Nucleus accumbens (tissue), 56 donors: ENCODE measurements at regions not wholly inside any gene's neighbourhood (a gene's known extent, or its start where the extent isn't known, plus 50 kb on each side); places are given as distances from the start of the nearest gene placed in this dataset.
"Not testable (repeated sequence)": the region's sequence is repeated elsewhere in the genome, so short reads cannot be mapped to it uniquely, and the experiment has no call there.

Experiments used
- DNase-seq, 56 donors: peaks; one replicate each; lab custom pipeline; 2025; lab: John Stamatoyannopoulos, UW

DNA sequence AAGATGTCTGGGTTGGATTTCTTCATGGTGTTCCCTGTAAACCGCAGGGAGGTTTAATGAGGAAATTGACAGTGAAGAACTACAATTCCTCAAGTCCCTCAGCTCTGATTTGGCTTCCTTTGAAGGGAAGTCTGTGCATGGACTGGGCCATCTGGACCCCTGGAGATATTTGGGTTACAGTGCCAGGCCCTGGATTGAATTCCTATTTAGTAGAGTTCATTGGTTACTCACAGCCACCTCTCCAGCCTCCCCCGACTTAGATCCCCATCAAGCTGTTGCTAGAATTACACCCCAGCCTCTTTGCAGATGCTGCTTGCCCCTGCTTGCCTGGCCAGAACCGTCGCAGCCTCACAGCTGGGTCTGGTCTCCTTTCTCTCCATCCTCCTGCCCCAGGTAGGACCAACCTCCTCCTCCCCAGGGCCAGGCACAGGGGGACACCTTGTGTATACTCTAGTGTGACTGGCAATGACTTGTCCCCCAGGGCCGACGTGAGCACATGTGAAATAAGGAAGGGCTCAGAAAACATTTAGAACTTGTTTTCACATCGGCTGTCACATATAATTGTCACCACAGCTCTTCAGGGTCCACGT lies 93.2 kb upstream of the LRPAP1 start:
- not testable (repeated sequence) for DNase-seq

DNA sequence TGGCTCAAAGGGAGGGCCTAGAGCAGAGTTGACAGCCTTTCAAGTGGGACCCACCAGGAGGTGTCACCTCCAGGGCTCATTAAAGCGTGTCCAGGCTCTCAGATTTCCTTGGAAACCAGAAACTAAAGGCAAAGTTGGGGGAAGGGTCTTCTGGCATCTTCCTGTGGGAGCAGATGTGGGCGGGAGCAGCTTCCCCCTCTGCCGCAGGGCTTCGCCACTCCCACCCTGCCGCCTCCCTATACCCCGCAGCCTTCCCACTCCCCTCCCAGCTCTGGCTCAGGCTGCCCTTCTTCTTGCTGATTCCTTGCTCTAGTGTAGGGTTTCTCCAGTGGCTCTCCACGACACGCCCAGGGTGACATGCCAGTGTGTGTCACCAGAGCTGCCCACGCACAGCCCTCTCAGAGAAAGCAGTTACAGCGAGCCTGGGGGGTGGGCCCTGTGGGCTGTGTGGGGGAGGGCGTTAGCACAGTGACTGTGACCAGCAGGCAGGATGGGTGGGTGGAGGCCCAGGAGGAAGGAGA lies 91.6 kb upstream of the LRPAP1 start:
- DNase-seq, result peak in 8 of 56 donors; percentile 5 to 55 (median 26)

DNA sequence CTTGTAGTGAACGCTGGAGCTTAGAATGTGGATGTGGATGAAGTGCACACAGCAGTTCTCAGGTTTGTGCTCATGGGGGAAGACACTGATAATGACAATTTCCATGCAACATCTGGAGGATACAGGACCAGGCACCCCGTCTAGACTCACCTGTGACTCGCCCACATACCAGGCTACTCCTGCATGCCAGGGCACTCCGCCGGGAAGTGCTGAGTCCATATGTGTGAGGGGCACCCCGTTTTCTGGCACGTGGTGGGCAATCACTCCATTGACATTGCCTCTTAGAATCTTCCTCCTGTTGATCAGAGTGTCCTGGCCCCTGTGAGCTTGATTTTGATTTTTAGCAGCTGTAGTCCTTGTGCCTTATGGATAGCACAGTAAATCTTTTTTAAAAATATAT lies 90.9 kb upstream of the LRPAP1 start:
- DNase-seq, result no peak

DNA sequence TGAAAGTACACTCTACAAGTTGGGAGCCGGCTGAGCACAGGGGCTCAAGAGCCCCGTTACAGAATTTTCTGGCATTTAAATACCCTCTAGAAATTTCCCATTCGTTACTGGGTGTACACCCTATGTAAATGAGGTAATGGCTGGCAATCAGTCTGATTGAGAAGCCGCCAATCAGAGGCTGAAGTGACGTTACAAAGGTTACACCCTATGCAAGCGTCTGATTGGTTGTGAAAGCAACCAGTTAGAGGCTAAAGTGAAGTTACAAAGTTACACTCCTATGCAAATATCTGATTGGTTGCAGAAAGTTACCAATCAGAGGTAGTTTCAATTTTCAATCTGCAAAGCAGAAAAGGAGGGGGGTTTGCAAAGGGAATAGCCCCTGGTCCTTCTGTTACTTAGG lies 88.1 kb upstream of the LRPAP1 start:
- not testable (repeated sequence) for DNase-seq

DNA sequence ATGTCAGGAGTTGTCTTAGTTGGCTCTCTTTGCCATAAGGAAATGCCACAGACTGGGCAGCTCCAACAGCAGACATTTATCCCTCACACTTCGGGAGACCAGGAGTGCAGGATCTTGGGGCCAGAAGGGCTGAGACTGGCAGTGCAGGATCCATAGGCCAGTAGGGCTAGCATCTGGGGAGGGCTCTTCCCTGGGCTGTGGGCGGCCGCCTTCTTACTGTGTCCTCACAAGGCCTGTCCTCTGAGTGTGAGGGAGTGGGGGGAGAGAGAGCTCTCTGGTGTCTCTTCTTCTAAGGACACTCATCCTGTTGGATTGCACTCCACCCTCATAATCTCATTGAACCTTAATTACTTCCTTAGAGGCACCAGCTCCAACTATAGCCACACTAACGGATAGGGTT lies 87.5 kb upstream of the LRPAP1 start:
- not testable (repeated sequence) for DNase-seq

DNA sequence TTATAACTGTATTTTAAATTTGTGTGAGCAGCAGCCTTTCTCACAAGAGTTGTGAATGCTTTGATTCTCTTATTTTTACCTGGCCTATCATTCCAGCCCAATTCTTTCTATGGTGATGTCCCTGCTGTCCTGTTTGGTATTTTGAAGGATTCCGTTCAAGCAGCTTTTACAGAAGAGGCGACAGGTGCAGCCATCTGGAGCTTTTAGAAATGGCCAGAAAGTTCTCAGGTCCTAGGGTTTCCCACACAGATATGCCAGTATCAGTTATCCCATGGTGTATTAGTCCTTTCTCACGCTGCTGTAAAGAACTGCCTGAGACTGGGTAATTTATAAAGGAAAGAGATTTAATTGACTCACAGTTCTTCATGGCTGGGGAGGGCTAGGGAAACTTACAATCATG lies 86.1 kb upstream of the LRPAP1 start:
- DNase-seq, result not testable (repeated sequence)

DNA sequence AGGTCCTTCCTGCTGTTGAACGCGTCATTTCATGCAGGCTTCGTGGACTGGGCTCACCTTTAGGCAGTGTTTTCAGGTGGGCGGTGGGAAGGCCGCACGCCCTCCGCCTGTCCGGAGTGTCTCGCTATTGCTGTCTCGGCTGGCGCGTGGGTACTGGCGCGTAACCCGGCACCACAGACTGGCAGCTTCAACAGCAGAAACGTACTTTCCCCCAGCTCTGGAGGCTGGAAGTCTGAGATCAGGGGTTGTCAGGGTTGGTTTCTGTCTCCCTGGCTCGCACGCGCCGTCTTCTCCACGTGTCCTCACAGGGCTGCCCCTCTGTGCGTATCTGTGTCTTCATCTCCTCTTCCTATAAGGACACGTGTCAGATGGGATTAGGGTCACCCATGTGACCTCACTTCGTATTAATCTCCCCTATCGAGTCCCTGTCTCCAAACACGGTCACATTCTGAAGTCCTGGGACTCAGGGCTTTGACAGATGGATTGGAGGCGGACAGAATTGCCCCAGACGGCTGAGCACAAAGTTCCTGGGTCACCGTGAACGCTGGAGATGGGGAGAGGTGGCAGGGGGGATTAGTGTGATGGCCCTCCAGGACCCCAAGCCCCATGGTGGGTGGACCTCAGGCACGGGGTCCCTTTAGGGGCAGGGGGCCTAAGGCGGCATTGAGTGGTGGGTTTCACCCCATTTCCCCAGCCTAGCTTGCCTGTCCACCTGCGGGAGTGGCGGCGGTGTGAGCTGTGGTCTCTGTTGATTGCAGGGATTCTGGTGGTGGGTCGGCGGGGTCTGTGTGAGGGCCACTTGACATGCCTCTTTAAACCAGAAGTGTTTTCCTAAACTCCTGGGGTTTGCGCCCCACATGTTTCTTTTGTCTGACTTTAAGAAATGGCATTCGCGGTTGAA lies 83.4 kb upstream of the LRPAP1 start:
- DNase-seq, result no peak

DNA sequence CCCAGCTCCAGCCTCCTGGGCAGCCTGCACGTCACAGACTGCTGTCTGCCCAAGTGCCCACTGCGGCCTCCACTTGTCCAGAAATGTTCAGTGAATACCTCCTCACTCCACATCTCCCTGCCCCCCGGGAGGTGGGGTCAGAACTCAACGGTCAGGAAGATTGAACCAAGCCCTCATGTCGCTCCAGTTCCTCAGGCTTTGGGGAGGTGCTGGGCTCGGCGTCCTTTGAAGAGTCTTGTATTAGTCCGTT lies 82.4 kb upstream of the LRPAP1 start:
- DNase-seq, result no peak

DNA sequence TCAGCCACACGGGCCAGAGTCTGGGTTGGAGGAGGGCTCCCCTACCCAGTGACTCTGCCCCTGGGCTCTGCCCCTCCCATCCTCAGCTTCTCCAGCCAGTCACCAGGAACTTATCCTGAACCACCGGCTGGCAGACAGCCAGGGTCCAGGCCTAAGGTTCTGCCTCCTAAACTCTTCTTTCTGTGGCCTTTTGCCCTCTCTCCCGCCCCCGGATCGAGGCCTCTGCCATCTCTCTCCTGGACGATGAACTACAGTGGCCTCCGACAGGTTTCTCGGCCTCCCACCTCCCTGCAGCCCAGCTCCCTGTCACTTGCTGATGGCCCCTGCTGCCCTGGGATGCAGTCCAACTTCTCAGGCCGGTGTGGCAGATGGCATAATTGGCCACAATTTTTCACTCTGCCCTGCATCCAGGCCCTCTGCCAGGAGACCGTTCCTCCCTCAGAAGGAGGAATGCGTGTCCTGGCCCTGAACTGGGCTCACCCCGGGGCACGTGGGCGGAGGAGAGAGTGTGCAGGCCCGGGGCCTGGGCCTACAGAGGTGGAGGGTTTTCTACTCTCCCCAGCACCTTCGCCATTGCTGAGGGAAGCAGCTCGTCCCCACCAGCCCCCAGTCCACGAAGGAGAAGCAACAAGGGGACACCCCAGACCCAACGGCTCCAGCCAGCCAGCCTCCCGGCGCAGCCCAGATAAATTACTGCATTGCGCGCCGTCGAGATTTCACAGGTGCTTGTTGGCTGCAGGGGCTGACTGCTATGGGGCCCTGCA lies 81.9 kb upstream of the LRPAP1 start:
- peak in 2 of 56 donors; percentile 27 to 34 for DNase-seq

DNA sequence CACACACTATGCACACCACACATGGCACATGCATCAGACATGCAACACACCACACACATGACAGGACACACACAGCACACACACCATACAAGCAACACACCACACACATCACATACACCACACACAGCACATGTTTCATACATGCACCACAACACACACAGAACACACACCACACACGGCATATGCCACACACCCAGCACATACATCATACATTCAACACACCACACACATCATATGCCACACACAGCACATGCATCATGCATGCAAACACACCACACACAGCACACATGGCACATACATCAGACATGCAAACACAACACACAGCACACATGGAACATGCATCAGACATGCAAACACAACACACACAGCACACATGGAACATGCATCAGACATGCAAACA lies 80.7 kb upstream of the LRPAP1 start:
- DNase-seq, result no peak

DNA sequence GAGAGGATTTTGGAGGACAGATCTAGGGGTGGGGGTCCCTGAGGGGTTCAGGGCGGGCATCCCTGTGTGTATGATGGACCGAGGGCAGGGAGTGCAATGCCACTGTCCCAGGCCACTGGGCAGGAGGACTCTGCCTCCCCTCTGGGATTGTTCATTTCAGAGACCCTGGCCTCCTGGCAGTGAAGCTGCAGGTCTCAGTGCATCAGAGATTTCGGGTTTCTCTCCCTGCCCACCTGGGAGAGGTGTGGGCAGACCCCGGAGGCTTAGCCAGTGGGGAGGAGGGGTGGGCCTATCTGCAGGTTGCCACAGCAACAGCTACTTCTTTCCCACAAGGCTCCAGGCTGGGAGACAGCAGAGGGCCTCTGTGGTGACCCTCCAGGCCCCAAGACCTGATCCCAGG lies 80.1 kb upstream of the LRPAP1 start:
- no peak for DNase-seq

DNA sequence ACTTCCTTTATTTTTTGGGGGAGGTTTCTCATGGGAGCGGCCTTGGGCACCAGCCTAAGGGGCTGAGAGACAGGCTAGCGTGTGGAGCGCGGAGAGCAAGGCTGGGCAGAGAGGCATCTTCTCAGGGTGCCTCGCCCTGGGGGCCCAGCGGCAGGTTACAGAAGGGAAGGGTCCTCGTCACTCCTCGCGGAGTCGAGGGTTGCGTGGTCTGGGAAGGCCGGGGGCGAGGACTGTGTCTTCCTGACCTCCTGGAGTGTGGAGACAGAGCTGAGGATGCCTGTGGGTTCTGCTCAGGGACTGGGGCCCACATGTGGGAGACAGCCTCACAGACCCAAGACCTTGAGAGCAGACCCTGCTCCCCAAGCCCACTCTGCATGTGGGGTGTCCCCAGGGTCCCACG lies 79.6 kb upstream of the LRPAP1 start:
- DNase-seq, result no peak

DNA sequence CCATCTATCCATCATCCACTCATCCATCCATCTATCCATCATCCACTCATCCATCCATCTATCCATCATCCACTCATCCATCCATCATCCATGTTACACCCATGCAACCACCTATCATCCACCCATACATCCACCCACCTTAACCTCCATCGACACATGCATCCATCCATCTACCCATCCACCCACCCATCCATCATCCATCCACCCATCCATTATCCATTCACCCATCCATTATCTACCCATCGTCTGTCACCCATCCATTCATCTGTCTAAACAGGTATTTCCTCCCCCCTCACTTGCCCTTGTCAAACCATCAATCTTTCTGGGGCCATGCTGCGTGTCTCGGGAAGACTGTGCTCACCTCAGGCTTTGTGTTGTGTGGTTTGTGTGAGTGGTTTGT lies 78.6 kb upstream of the LRPAP1 start:
- not testable (repeated sequence) for DNase-seq

DNA sequence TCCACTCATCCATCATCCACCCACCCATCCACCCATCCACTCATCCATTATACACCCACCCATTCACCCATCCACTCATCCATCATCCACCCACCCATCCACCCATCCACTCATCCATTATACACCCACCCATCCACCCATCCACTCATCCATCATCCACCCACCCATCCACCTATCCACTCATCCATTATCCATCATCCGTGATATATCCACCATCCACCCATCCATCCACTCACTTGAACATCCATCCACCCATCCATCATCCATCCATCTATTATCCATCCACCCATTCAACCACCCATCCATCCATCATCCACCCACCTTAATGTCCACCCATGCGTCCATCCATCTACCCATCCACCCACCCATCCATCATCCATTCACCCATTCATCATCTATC lies 77.7 kb upstream of the LRPAP1 start:
- not testable (repeated sequence) for DNase-seq

DNA sequence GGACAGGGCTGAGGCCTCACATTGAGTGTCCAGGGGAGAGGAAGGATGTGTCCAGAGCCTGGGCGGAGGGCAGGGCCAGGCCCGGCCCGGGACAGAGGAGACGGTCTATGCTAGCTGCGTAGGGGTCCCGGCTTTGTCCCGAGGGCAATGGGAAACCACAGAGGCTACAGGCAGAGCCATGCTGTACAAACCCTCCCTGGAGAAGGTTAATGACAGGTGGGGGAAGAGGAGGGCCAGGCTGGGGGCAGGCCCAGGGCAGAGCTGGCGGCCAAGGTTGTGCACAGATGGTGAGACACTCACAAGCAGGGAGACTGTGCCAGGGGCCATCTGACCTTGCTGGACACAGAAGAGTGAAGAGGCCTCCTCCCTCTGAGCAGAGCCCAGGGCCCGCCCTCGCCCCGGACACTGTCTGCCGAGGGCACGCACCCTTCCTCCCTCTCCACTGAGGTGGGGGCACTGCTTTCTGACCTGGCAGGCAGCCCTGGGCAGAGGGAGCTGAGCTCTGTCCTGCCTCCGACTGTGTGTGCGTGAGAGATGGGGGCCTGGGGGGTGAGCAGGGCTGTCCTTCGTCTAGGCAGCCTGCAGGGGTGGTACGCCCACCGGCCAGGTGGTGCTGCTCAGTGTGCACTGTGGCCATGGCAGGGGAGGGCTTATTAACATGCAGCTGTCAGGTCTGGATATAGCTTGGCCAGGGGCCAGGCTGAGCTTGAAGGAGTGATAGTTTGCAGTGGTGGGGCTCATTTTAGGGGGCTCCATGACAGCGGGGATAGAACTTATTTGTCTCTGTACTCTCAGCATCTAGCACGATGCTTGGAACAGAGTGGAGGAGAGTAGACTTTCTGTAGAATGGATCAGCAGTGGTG lies 75.7 kb upstream of the LRPAP1 start:
- no peak for DNase-seq

DNA sequence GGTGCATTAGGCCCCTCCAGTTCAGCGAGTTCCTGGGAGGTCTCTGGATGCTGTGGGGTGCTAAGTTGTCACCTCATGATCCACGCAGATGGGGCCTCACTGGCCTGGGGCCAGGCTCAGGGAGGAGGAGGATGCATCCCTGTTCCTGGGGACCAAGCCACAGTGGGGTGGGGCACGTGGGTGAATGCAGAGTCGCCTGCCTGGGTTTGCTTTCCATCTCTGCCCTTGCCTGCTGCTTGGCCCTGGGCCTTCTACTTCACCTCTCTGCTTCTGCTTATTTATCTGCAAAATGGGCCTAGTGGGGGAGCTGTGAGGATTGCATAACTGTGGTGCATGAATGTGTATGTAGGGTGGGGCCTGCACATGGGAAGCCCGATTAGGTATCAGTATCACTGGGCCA lies 74.6 kb upstream of the LRPAP1 start:
- not testable (repeated sequence) for DNase-seq

DNA sequence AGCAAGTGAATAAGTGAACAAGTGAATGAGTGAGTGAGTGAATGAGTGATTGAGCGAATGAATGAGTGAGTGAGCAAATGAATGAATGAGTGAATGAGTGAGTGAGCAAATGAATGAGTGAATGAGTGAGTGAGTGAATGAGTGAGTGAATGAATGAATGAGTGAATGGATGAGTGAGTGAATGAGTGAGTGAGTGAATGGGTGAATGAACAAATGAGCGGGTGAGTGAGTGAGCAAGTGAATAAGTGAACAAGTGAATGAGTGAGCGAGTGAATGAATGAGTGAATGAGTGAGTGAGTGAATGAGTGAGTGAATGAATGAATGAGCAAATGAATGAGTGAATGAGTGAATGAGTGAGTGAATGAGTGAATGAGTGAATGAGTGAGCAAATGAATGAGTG lies 74.0 kb upstream of the LRPAP1 start:
- DNase-seq, result not testable (repeated sequence)

DNA sequence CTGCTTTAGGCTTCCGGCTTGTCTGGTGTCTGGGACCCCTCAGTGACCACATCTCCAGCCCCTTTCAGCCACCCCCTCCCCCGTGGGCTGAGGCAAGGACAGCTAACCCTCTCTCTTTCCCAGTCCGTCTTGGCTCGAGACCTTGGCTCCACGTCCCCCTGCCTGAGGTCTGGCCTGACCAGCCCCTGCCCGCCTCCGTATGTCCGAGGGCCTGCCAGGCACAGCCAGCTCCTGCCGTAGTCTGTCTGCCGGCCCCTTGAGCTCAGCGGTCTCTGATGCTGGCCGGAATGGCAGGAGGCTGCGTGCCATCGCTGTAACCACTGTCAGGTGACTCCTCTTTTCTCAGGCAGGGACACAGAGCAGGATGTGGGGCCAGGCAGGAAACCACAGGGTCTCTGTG lies 73.3 kb upstream of the LRPAP1 start:
- no peak for DNase-seq

DNA sequence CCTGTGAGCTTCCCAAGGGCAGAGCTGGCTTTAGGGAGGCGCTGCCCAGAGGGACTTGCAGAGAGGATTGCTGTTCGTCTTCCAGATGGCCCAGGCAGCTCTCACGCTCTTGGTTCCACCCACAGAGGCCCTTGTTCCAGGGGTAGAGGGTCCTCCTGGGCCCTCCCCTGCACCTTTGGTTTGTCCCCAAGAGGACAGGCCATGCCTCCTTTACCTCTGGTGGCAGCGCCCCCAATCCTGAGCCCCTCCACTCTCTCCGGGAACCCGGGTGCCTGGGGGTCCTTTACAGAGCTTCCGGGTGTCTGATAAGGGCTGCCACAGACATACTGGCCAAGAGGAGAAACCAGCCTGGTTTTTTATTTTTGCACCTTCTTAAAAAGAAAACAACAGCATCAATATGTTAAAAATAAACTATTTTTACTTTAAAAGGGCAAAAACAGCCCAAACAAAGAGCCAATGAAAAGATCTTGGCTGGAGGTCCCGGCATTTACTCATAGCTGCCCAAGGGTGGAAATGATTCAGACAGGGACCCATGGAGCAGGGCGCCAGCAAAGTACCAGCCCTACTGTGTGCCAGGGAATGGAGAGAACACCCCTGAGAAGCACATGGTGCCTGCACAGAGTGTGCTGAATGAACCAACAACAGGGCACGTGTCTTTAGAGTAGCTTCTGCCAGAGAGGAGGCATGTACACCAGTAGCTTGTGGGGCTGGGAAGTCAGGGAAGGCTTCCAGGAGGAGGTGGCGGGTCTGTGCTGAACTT lies 70.8 kb upstream of the LRPAP1 start:
- DNase-seq, result not testable (repeated sequence)

DNA sequence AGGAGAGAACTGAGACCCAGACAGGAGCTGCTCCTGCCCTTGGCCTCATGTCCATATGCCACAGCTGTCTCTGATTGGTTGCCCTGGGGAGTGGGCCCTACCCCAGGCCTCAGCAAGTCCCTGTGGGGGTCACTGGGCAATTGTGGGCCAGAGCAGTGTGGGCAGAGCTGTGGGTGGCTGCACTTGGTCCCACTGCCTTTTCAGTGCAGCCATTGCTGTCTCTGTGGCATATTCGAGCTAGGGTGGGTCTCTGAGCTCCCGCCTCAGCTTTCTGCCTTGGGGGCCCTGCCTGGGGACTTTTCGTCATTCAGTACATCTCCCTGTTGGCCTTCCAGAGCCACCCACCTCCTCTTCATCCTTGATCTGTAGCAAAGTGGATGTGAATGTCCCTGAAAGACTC lies 69.8 kb upstream of the LRPAP1 start:
- DNase-seq, result no peak
